HG03565 (cell line): ENCODE measurements at regions not wholly inside any gene's neighbourhood (a gene's known extent, or its start where the extent isn't known, plus 50 kb on each side); places are given as distances from the start of the nearest gene placed in this dataset.

Experiments used
- ATAC-seq: cut with Tn5 transposase; IDR thresholded peaks from one replicate; pipeline ENCODE4 v1.9.1; 2021; ENCODE audit warnings: mild to moderate bottlenecking, moderate library complexity; ENCODE audit not compliant: unreplicated experiment

GRCh38 chr5:167158588-167158987, 1132.9 kb upstream of the WWC1 start:
- no peak for ATAC-seq

DNA sequence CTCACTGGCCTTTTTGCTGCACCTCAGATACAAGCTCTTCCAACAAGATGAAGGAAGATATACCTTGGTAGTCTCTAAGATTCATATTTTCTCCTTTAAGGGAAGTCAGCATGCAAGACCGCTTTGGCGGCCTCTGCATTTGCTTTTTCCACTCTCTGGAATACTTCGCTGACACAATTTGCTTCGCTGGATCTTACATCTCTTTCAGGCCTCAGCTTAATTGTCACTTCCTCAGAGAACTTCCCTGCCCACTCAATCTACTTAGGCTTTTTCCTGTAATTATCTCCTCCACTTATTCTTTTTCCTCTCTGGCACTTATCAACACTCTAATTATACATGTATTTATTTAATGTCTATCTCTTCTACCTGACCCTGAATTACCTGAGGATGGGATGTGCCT, 1131.1 kb upstream of the WWC1 start:
- ATAC-seq = no peak

DNA sequence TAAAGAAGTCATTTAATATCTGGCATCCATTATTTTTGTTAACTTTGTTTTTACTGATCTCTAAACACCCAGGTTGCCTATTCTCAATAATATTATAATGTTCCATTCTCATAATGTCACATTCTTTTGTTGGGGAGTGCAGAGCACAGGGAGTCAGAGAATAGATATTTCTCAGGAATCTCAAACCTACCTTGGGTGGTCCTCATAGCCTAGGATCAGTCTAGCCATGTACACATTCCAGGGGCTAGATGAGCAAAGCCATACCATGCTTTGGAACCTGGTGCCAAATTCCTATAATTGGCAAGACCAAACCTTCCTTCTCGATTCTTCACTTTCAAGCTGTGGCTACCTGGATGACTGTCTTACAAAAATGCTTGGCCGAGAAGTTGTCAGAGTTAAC, 1124.7 kb upstream of the WWC1 start:
- no peak for ATAC-seq

- no peak for ATAC-seq
Observed at GRCh38 chr5:167167191-167167795, 1124.2 kb upstream of the WWC1 start.

- ATAC-seq = no peak
Observed at GRCh38 chr5:167168971-167169370, 1122.5 kb upstream of the WWC1 start.

DNA sequence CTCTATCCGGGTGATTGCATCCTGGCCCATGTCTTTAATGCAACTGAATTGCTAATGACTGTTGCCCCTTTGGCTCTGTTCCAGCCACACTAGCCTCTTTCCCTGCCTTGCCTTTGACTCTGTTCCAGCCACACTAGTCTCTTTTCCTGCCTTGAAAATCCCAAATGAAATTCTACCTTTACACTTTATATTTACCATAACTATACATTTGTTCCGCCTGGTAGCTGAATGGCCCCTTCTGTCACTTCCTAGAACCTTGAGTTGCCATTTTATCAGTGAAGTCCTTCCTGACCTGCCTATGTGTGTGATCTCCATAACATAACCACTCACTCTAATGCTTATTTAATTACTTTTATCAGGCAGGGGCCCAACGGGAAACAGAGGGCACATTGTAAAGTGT, 1120.4 kb upstream of the WWC1 start:
- no peak for ATAC-seq

DNA sequence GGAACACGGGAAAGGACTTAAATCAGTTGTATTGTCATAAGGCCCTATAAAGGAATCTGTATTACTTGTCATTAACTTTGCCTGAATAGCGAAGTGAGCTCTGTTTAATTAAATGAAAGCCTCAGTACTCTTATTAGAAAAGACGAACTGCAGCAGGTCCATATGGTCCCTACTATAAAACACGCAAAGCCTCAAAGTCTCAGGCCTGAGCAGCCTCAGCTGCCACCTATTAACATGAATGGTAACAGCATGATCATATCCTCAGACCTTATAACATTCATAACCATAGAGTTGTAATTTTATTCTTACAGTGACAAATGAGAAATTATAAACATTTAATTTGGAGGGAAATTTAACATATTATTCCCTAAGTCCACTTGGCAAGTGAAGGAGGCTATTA, 1113.7 kb upstream of the WWC1 start:
- no peak for ATAC-seq

GRCh38 chr5:167180906-167181305, 1110.5 kb upstream of the WWC1 start:
- ATAC-seq = no peak

DNA sequence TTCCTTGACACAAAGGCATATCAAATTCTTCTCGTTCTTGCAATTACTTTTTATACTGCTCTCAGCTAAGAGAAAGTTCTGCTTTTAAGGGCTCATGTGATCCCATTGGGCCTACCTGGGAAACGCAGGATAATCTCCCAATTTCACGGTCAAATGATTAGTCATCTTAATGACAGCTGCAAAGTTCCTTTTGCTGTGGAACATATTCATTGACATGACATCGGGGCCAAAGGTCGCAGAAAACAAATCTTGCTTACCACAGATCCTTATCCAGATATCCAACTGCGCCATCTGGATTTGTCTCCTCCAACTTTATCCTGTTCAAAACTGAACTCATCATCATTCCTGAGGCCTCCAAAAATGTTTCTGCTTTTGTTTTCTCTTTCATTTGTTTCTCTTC, 1085.6 kb upstream of the WWC1 start:
- ATAC-seq = no peak

GRCh38 chr5:167207081-167207480, 1084.4 kb upstream of the WWC1 start:
- ATAC-seq = no peak

DNA sequence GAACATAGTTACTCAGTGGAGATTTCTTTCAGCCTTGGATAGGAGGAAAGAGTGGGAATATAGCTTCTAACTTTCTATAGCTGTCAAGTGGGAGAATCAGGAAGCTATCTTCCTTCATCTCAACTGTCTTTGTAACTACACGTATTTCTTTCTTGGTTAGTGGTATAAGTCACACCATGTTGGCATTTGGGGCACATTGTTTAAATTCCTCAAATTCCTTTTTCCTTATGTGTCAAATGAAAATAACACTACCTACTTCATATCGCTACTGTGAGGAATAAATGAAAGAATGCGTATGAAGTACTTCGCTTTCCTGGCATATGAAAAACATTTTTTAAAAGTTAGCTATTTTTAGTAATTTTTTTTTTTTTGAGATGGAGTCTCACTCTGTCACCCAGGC, 1082.5 kb upstream of the WWC1 start:
- ATAC-seq = no peak

- ATAC-seq = no peak
Observed at GRCh38 chr5:167217097-167217743, 1074.2 kb upstream of the WWC1 start.

DNA sequence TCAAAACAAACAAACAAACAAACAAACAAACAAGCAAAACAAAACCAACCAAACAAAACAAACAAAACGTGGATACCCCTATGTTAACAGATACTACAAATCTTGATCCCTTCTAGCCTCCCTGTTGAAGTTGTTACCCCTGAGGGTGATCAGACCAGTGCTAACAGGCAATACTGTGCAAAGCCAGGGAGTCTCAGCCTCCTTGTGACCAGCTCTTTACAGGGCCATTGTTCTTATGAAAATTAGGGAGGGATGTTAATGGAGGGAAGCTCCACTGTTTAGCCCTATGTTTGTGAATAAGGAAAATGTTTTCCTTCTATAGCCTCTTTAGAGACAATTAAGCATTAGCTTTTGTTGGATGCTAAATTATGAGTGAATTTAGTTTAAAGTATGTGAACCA, 1072.1 kb upstream of the WWC1 start:
- no peak for ATAC-seq

GRCh38 chr5:167226386-167226785, 1065.1 kb upstream of the WWC1 start:
- no peak for ATAC-seq

GRCh38 chr5:167228134-167228533, 1063.3 kb upstream of the WWC1 start:
- no peak for ATAC-seq

- no peak for ATAC-seq
Observed at GRCh38 chr5:167229751-167230150, 1061.7 kb upstream of the WWC1 start.

- no peak for ATAC-seq
Observed at GRCh38 chr5:167230414-167230813, 1061.0 kb upstream of the WWC1 start.

DNA sequence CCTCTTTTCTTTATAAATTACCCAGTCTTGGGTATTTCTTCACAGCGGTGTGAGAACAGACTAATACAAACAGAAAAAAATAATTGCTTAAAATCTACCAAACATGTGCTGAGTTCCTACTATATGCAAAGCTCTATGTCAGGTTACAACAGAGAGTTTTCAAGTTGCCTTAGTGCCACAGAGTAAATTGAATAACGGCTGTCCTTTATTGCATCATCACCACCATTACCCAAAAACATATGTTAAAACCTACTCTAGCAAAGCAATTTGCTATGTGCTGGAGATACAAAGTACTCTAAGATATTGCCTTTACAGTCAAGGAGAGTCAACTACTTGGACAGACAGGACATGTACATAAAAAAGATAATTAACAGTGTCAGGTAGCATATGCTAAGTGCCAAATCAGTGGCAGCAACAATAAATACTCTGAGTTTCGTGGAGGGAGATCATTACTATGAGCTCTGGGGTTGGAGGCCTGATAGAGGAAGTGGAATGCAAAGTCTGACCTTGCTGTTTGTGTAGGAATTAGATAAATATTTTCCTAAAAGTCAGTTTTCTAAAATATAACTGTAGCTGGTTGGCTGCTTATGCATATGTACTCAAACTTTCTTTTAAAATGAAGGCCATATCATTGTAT, 1058.7 kb upstream of the WWC1 start:
- no peak for ATAC-seq

GRCh38 chr5:167233507-167234220, 1057.8 kb upstream of the WWC1 start:
- no peak for ATAC-seq

- no peak for ATAC-seq
Observed at GRCh38 chr5:167241436-167242067, 1049.9 kb upstream of the WWC1 start.

GRCh38 chr5:167242701-167243100, 1048.7 kb upstream of the WWC1 start:
- no peak for ATAC-seq
